Lower lobe of right lung (tissue), 2 donors: ENCODE measurements at regions not wholly inside any gene's neighbourhood (a gene's known extent, or its start where the extent isn't known, plus 50 kb on each side); places are given as distances from the start of the nearest gene placed in this dataset.

Experiments
- ATAC-seq, 2 donors: fragments of 200-7000 bp; cut with Tn5 transposase; one replicate each; pipeline ENCODE4 v1.9.1; 2020 to 2022; ENCODE audit warnings: mild to moderate bottlenecking in 2 of 2, moderate library complexity in 2 of 2
- DNase-seq: peaks from one replicate; pipeline ENCODE4 v3.0.0-alpha.2; 2020
- H3K27ac ChIP-seq: fragments of 200-600 bp; one replicate; pipeline ENCODE4 v1.8.0; 2022
- H3K27me3 ChIP-seq: fragments of 200-600 bp; one replicate; pipeline ENCODE4 v1.8.0; 2022; ENCODE audit warnings: low read depth
- H3K36me3 ChIP-seq: fragments of 200-600 bp; one replicate; pipeline ENCODE4 v1.8.0; 2022; ENCODE audit warnings: mild to moderate bottlenecking
- H3K4me1 ChIP-seq: fragments of 200-600 bp; one replicate; pipeline ENCODE4 v1.8.0; 2022
- H3K4me3 ChIP-seq: fragments of 200-600 bp; one replicate; pipeline ENCODE4 v1.8.0; 2022; ENCODE audit warnings: mild to moderate bottlenecking
- H3K9me3 ChIP-seq: fragments of 200-600 bp; one replicate; pipeline ENCODE4 v1.8.0; 2022
- CTCF ChIP-seq: fragments of 200-600 bp; IDR thresholded peaks from one replicate; pipeline ENCODE4 v1.8.0; 2022; ENCODE audit warnings: antibody characterized with exemption, mild to moderate bottlenecking
- intact Hi-C: fragments of 100-400 bp; cut with DNase I; formaldehyde crosslinking; loops from one replicate; pipeline ENCODE4 v1.11.0; 2022
- donor health status: DM: no; HTN: yes; CAD: no; lungs with severe emphysema.

- no peaks in the 10 kb centered on the region for H3K36me3 ChIP-seq
- H3K27me3 ChIP-seq, result no peaks in the 10 kb centered on the region
- no peak overlapping the region for H3K4me3 ChIP-seq
- no peak for ATAC-seq
- TF ChIP-seq CTCF, result no peak
- H3K27ac ChIP-seq, result no peak overlapping the region
- no peak for DNase-seq
- intact Hi-C loops, result no loop called here
- no peaks in the 10 kb centered on the region for H3K4me1 ChIP-seq
- no peaks in the 10 kb centered on the region for H3K9me3 ChIP-seq
These were observed 226.7 kb upstream of the HNRNPA3 start for GRCh38 chr2:176985871-176986270.

- intact Hi-C loops, result no loop called here
- no peak for TF ChIP-seq CTCF
- Histone ChIP-seq H3K27me3 (no peaks in the 10 kb centered on the region), H3K27ac (no peak overlapping the region), H3K4me3 (no peak overlapping the region), H3K9me3 (no peaks in the 10 kb centered on the region), H3K36me3 (no peaks in the 10 kb centered on the region), H3K4me1 (no peaks in the 10 kb centered on the region)
- ATAC-seq, result no peak
- DNase-seq, result no peak
These were observed 226.1 kb upstream of the HNRNPA3 start for GRCh38 chr2:176986487-176986886.

- Histone ChIP-seq H3K4me1 (no peaks in the 10 kb centered on the region), H3K27me3 (no peaks in the 10 kb centered on the region), H3K4me3 (no peak overlapping the region), H3K9me3 (no peaks in the 10 kb centered on the region), H3K27ac (no peak overlapping the region), H3K36me3 (no peaks in the 10 kb centered on the region)
- intact Hi-C loops, result no loop called here
- no peak for DNase-seq
- ATAC-seq, result no peak
- TF ChIP-seq CTCF, result no peak
These were observed 221.2 kb upstream of the HNRNPA3 start for GRCh38 chr2:176991411-176991810.

GRCh38 chr2:176997074-176997791, 215.4 kb upstream of the HNRNPA3 start:
- TF ChIP-seq CTCF, result no peak
- ATAC-seq, result no peak
- Histone ChIP-seq H3K27me3 (no peaks in the 10 kb centered on the region), H3K27ac (no peak overlapping the region), H3K9me3 (no peaks in the 10 kb centered on the region), H3K36me3 (no peaks in the 10 kb centered on the region), H3K4me3 (no peak overlapping the region), H3K4me1 (no peaks in the 10 kb centered on the region)
- DNase-seq, result no peak
- intact Hi-C loops, result no loop called here

- no peak for ATAC-seq
- intact Hi-C loops, result no loop called here
- no peaks in the 10 kb centered on the region for H3K9me3 ChIP-seq
These were observed 214.8 kb upstream of the HNRNPA3 start for GRCh38 chr2:176997792-176998169.

More at GRCh38 chr2:176997792-176998169, 214.8 kb upstream of the HNRNPA3 start:
- no peaks in the 10 kb centered on the region for H3K4me1 ChIP-seq
- TF ChIP-seq CTCF, result no peak
- H3K4me3 ChIP-seq, result no peak overlapping the region
- H3K36me3 ChIP-seq, result no peaks in the 10 kb centered on the region
- no peak for DNase-seq
- no peak overlapping the region for H3K27ac ChIP-seq
- H3K27me3 ChIP-seq, result no peaks in the 10 kb centered on the region
